DMS114 treated with DMSO at 0.1 percent for 48 hours (cell line): ENCODE measurements at regions not wholly inside any gene's neighbourhood (a gene's known extent, or its start where the extent isn't known, plus 50 kb on each side); places are given as distances from the start of the nearest gene placed in this dataset.
"Not testable (repeated sequence)": the region's sequence is repeated elsewhere in the genome, so short reads cannot be mapped to it uniquely, and the experiment has no call there.

Experiments used
- DNase-seq: peaks from one replicate; lab custom pipeline; 2025; ENCODE audit not compliant: unreplicated experiment; lab: John Stamatoyannopoulos, UW

GRCh38 chr10:109732254-109732965, 190.9 kb downstream of the XPNPEP1 start:
- no peak for DNase-seq

- not testable (repeated sequence) for DNase-seq
Measured at GRCh38 chr10:109729895-109730294, 193.4 kb downstream of the XPNPEP1 start.

- DNase-seq = no peak
Measured at GRCh38 chr10:109727436-109727835, 195.9 kb downstream of the XPNPEP1 start.

- DNase-seq = no peak
Measured at GRCh38 chr10:109726473-109726872, 196.8 kb downstream of the XPNPEP1 start.

GRCh38 chr10:109723305-109723704, 200.0 kb downstream of the XPNPEP1 start:
- no peak for DNase-seq

- DNase-seq = no peak
Measured at GRCh38 chr10:109721453-109722064, 201.8 kb downstream of the XPNPEP1 start.

GRCh38 chr10:109706026-109706560, 217.2 kb downstream of the XPNPEP1 start:
- no peak for DNase-seq

GRCh38 chr10:109701633-109702215, 221.6 kb downstream of the XPNPEP1 start:
- DNase-seq = no peak

GRCh38 chr10:109698882-109699664, 224.2 kb downstream of the XPNPEP1 start:
- DNase-seq = no peak

- DNase-seq = no peak
Measured at GRCh38 chr10:109698086-109698485, 225.2 kb downstream of the XPNPEP1 start.

- DNase-seq = no peak
Measured at GRCh38 chr10:109696981-109697775, 226.1 kb downstream of the XPNPEP1 start.

GRCh38 chr10:109696462-109696861, 226.8 kb downstream of the XPNPEP1 start:
- no peak for DNase-seq

- no peak for DNase-seq
Measured at GRCh38 chr10:109695988-109696387, 227.3 kb downstream of the XPNPEP1 start.

GRCh38 chr10:109689785-109690184, 233.5 kb downstream of the XPNPEP1 start:
- no peak for DNase-seq

- no peak for DNase-seq
Measured at GRCh38 chr10:109679478-109679877, 243.8 kb downstream of the XPNPEP1 start.

GRCh38 chr10:109678857-109679256, 244.5 kb downstream of the XPNPEP1 start:
- DNase-seq = no peak

GRCh38 chr10:109676703-109677102, 246.6 kb downstream of the XPNPEP1 start:
- no peak for DNase-seq

- no peak for DNase-seq
Measured at GRCh38 chr10:109668703-109669102, 254.6 kb downstream of the XPNPEP1 start.

- no peak for DNase-seq
Measured at GRCh38 chr10:109668154-109668665, 255.1 kb downstream of the XPNPEP1 start.

- DNase-seq = no peak
Measured at GRCh38 chr10:109665321-109665720, 258.0 kb downstream of the XPNPEP1 start.
